ENCODE measurements at regions not wholly inside any gene's neighbourhood (a gene's known extent, or its start where the extent isn't known, plus 50 kb on each side); places are given as distances from the start of the nearest gene placed in this dataset.
"Not testable (repeated sequence)": the region's sequence is repeated elsewhere in the genome, so short reads cannot be mapped to it uniquely, and the experiment has no call there.

DNA sequence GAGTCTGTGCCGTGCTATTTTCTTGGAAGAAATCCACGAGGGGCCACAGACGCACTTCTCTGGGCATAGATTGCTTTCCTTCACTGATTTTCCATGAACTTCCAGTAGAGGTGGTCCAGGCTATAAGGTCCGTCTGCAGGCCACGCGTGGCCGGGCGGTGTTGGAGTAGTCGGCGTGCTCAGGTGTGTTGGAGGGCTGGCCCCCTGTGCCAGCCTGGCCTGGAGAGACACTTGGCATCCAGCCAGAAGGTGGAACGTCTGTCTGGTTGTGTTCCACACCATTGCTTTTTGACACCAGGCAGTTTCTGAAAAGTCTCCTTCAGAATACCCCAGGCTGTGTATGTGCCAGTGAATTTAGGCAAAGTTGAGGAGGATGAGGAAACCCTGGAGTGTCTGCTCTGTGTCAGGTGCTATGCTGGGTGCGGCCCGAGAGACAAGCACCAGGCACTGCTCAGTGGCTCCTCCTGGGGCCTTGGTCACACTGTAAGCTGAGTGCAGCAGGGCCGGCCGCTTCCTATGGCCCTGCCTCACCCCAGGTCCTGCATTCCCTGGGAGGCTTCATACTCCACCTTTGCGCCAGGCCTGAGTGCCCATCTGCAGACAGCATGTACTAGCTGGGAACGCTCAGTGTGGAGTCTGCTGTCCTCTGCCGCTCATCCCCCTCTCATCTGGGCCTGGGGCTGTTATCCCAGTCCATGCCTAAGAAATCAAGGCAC is 52.1 kb upstream of the TAMM41 start:
- Mint-ChIP-seq H3K27ac (no peak overlapping the region), H3K36me3 (peaks cover 0 to 4% of the 10 kb centered on the region in 2 donors), H3K9me3 (no peaks in the 10 kb centered on the region)
- ATAC-seq = no peak
- no peak for DNase-seq (ENCODE audit: low spot score in 2 of 2)

DNA sequence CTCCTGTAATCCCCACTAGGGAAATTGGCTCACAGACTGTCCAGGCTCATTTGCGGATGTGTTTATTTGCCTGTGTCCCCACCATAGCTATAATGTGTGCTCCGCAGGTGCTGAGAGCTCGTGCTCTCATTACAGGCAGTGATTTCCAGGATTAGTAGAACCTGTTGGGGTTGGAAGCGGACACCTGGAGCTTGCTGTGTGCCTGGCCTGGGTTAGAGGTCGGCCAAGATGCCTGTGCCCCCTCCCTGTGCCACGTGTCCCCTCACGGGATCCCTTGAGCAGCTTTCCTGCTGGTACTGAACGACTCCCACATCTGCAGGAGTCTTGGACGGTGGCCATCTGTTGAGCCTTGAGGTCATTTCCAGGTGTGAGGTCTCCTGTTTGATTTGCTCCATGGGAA is 52.7 kb upstream of the TAMM41 start:
- DNase-seq (ENCODE audit: low spot score in 2 of 2); H3K27ac Mint-ChIP-seq; H3K9me3 Mint-ChIP-seq; H3K36me3 Mint-ChIP-seq; ATAC-seq: not testable (repeated sequence)

DNA sequence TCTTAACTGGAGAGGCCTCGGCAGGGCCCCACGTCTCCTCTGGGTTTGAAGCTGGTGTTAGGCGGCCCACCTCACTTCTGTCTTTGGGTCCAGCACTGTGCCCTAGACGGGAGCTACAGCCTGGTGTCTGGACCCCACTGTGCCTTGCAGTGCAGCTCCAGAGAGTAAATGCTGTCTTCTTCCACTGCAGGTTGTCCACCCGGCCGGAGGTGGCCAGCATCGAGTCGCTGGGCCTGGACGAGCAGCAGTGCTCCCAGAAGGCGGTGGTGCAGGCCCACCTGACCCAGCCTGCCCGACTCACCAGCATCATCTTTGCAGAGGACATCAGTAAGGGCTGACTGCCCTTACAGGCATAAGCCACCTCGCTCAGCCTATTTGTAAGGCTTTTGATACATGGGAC is 53.1 kb upstream of the TAMM41 start:
- ATAC-seq (no peak), DNase-seq (ENCODE audit: low spot score in 2 of 2) (no peak)
- Mint-ChIP-seq H3K9me3 (no peaks in the 10 kb centered on the region), H3K27ac (no peak overlapping the region), H3K36me3 (no peaks in the 10 kb centered on the region)

DNA sequence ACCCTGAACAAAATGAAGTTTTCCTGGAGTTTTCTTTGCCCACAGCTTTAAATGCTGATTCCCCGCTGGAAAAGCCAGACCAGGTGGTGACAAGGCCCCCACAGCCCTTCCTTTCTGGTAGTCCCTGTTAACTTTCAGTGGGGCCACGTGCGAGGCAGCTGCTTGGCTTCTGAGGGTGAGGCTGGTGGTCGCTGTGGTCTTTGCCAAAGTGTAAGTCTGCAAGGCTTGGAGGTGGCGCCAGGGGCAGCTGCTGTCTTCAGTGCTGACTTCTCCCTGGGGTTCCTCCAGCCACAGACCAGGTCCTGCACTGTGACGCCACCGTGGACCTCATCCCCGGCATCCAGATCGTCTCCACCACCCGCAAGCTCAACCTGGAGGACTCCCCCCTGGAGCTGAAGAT is 54.1 kb upstream of the TAMM41 start:
- ATAC-seq (no peak), DNase-seq (ENCODE audit: low spot score in 2 of 2) (no peak)
- Mint-ChIP-seq H3K9me3 (no peaks in the 10 kb centered on the region), H3K27ac (no peak overlapping the region), H3K36me3 (no peaks in the 10 kb centered on the region)

DNA sequence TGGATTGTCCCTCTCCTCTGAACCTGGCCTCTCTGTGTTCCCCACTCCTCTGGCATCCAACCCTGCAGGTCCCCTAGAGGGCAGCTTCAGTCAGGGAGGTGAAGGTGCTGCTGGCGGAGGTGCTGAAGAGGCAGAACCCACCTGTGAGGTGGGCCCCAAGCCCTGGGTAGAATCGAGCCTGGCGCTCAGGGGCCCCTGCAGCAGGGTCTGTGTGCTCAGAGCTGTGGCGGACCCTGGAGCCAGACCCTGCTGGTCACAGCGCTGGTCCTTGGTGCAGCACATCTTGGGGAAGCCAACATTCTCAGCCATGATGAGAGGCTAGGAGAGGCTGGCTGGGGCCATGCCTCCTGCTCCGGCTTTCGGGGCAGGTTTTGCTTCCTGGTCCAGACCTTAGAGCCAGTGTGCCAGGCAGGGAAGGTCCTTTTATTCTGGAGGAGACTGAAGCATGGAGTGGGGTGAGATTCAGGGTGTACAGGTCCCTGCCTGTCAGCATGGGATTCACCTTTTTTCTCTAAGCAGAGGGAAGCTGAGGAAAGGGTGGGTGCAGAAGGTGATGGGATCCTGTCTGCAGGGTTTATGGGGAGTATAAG is 54.7 kb upstream of the TAMM41 start:
- Mint-ChIP-seq H3K9me3 (no peaks in the 10 kb centered on the region), H3K27ac (no peak overlapping the region), H3K36me3 (no peaks in the 10 kb centered on the region)
- no peak for DNase-seq (ENCODE audit: low spot score in 2 of 2)
- ATAC-seq = no peak

DNA sequence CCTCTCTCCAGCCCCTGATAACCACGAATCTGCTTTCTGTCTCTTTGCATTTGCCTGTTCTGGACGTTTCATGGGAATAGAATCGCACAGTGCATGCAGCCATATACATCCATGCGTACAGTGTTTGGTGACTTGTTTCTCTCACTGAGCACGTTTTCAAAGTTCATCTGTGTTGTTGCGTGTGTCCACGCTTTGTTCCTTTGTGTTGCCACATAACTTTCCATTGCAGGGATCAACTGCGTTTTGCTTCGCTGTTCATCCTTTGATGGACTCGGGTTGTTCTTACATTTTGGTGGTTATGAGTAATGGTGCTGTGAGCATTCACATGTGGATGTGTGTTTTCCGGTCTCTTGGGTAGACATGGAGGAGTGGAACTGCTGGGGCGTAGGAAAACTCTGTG is 56.4 kb upstream of the TAMM41 start:
- DNase-seq (ENCODE audit: low spot score in 2 of 2) = no peak
- Mint-ChIP-seq H3K36me3 (no peaks in the 10 kb centered on the region), H3K9me3 (no peaks in the 10 kb centered on the region), H3K27ac (no peak overlapping the region)
- no peak for ATAC-seq

DNA sequence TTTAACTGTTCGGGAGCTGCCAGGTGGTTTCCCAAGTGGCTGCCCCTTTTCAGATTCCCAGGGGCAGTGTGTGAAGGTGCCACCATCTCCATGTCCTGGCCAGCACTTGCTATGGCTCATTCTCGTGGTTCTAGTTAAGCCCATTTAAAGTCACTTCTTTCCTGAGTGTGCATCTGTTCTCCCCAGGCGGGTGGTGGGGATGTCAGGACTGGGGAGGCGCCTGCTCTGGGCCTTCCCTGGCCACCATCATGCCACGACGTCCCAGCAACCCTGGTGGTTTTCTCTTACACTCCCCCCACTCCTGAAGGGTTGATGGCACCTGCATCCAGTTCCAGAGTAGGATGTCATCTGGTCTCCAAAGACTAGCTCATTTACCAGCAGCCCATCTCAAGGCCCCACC is 56.8 kb upstream of the TAMM41 start:
- DNase-seq (ENCODE audit: low spot score in 2 of 2) (no peak), ATAC-seq (no peak)
- no peaks in the 10 kb centered on the region for H3K36me3 Mint-ChIP-seq
- H3K9me3 Mint-ChIP-seq = no peaks in the 10 kb centered on the region
- no peak overlapping the region for H3K27ac Mint-ChIP-seq

DNA sequence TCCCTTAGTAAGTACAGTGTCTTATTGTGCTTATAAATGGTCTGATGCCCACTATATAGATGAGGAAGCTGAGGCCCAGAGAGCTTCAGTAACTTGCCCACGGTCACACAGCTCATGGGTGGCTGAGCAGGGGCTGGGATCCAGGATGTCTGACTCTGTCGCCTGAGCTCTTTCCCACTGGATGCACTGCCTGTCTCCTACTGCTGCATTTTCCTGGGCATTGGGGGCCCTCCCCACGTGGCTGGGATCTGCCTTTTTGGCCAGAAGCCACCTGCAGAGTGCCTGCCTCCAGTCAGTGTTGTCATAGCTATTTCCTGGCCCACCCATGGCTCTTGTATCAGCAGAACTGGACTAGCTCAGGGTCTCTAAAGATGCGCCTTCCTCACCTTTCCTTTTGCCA is 57.5 kb upstream of the TAMM41 start:
- DNase-seq (ENCODE audit: low spot score in 2 of 2) (no peak), ATAC-seq (no peak)
- no peaks in the 10 kb centered on the region for H3K36me3 Mint-ChIP-seq
- no peak overlapping the region for H3K27ac Mint-ChIP-seq
- H3K9me3 Mint-ChIP-seq = no peaks in the 10 kb centered on the region

DNA sequence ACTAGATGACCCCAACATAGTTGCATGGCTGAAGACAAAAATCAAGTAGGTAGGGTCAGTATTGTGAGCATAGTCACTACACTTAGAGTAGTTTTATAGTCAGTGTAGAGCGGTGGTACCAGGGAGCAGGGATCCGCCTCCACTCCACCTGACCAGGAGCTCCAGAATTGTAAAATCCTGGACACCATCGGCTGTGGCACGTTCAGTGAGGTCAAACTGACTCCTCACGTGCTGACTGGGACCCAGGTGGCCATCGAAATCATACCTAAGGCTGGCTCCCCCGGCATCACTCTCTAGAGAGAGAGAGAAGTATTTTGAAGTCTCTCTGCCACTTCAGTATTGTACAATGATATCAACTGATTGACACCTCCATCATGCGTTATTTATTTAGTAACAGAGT is 59.7 kb upstream of the TAMM41 start:
- peak in 1 of 2 donors; percentile 1 for DNase-seq (ENCODE audit: low spot score in 2 of 2)
- no peak for ATAC-seq
- Mint-ChIP-seq H3K27ac (no peak overlapping the region), H3K36me3 (no peaks in the 10 kb centered on the region), H3K9me3 (no peaks in the 10 kb centered on the region)

DNA sequence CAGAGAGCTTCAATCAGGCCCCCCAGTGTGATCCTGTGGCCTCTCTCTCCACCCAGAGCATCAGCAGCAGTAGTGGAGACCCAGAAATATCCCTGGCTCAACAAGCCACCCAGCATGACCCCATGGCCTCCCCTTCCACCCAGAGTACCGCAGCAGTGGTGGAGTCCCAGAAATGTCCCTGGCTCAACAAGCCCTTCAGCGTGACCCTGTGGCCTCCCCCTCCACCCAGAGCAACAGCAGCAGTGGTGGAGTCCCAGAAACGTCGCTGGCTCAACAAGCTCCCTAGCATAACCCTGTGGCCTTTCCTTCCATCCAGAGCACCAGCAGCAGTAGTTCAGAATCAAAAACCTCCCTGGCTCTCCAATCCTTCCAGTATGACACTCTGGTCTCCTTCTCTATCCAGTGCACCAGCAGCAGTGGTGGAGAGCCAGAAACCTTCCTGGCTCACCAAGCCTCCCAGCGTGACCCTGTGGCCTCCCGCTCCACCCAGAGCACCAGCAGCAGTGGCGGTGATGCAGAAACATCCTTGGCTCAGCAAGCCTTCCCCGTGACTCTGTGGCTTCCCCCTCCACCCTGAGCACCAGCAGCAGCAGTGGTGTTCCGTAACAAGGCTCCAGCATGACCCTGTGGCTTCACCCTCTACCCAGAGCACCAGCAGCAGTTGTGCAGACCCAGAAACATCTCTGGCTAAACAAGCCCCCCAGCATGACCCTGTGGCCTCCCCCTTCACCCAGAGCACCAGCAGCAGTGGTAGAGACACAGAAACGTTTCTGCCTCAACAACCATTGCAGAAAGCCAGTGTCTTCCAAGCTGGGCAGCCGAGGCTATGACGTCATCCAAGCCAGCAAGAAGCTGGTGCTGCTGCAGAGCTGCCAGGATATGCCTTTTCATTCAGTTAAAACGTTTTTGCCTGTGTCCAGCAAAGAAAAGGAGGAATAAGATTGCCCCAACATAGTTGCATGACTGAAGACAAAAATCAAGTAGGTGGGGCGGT is 61.3 kb upstream of the TAMM41 start:
- DNase-seq (ENCODE audit: low spot score in 2 of 2) (no peak), ATAC-seq (no peak)
- Mint-ChIP-seq H3K36me3 (no peaks in the 10 kb centered on the region), H3K27ac (no peak overlapping the region), H3K9me3 (no peaks in the 10 kb centered on the region)

DNA sequence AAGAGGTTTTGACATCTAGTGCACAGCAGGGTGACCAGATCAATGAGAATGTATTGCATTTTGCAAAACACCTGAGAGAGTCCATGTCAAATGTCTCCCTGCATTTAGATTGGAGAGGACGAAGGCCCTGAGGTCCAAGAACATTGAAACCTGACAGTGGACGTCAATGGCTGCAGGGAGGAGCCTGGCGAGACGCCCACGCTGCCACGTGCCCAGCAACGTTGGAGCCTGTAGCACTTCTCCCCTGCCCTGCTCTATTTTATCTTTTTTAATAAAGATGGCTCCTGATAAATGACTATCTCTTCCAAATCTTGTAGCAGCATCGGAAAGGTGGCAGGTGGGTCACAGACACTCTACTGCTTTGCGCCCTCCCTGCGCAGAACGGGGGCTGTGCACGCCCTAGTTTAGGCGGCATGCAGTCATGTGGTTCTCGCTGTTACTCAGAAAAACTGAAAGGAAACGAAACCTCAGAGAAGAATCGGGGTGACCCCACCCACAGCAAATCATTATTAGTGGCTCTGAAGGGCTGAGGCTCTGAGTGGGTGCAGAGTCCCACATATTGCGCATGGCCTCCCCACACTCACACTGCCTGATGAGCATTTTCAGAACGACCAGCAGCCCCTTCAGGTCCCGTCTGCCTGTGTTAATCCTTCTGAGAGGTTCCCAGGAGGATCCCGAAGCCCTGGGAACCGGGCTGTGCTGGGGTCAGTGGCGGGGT is 62.5 kb upstream of the TAMM41 start:
- DNase-seq (ENCODE audit: low spot score in 2 of 2) = no peak
- Mint-ChIP-seq H3K36me3 (no peaks in the 10 kb centered on the region), H3K27ac (no peak overlapping the region), H3K9me3 (no peaks in the 10 kb centered on the region)
- ATAC-seq = no peak

DNA sequence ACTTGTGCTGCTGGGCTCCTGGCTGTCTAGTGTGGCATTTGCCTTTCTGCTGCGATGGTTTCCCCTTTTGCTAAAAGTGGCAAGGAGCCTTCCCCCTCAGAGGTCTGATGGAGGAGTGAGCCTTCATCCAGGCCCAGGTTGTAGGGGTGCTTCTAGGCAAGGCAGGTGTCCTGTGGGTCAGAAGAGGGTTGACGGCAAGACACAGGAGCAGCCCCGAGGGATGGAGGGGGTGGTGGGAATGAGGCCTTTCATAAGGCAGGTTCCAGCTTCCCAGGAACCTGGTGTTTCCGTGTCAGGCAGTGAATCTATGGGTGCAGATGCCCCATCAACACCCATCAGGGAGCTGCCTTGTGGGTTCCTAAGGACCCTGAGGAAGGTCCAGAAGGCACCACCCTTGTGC is 63.0 kb upstream of the TAMM41 start:
- H3K27ac Mint-ChIP-seq = no peak overlapping the region
- H3K9me3 Mint-ChIP-seq = no peaks in the 10 kb centered on the region
- no peak for ATAC-seq
- DNase-seq (ENCODE audit: low spot score in 2 of 2) = peak in 1 of 2 donors; percentile 37
- H3K36me3 Mint-ChIP-seq = no peaks in the 10 kb centered on the region

DNA sequence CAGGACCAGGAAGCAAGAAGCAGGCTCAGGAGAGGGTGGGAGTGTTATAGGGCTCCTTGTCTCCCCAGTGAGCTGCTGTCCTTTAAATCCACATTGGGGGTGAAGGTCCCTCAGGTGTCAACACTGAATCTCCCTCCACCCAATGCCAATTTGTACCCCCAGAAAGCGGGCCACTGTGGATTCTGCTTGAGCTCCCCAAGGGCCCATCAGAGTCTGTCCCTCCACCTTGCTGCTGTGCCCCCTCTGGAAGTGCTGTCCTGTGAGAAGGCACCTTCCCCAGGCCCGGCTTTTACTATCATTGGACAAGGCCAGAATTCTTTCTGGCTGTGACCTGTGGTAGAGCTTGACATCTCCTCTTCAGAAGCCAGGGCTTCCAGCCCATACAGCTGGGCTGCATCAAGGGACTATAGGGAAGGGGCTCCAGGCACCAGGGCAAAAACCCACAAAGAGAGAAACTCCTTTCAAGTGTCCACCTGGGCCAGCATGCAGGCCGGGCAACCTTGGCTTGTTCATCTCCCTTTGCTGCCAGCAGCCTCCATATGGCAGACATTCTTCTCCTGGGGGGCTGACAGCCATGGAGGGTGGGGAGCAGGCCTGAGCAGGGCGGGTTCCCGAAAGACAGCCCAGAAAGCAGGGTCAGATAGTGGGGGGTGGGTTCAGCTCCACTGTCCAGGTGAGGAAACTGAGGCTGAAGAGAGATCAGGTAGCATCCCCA is 63.7 kb upstream of the TAMM41 start:
- not testable (repeated sequence) for ATAC-seq

DNA sequence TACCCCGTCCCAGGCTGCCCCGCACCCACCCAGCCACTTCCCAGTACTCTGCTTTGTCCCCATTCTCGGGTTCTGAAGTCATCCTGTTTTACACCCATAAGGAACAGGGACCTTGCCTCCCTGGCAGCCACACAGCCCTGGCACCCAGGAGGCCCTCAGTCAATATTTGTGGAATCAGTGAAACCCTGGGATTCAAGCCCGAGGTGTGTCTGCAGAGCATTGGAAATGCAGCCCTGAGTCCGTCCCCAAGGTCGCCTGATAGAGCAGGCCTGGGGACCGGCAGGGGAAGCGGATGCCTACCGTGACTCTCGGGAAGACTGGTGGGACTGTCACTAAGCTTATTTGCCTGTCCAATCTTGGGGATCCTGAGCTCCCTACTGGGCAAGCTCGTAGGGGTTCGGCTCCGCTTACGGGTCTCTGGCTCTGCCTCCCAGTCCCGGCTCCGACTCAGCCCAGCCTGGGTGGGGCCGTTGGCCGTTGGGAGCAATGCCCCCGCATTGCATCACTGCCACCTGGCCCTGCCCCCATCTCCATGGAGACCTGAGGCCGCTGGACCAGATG is 64.4 kb upstream of the TAMM41 start:
- Mint-ChIP-seq H3K36me3 (no peaks in the 10 kb centered on the region), H3K27ac (no peak overlapping the region), H3K9me3 (no peaks in the 10 kb centered on the region)
- peak; percentile 33 to 60 for ATAC-seq
- DNase-seq (ENCODE audit: low spot score in 2 of 2) = peak; percentile 9 to 52

More for the DNA sequence above, 63.7 kb upstream of the TAMM41 start:
- H3K36me3 Mint-ChIP-seq, H3K9me3 Mint-ChIP-seq, H3K27ac Mint-ChIP-seq: not testable (repeated sequence)
- peak in 1 of 2 donors; percentile 2 for DNase-seq (ENCODE audit: low spot score in 2 of 2)

DNA sequence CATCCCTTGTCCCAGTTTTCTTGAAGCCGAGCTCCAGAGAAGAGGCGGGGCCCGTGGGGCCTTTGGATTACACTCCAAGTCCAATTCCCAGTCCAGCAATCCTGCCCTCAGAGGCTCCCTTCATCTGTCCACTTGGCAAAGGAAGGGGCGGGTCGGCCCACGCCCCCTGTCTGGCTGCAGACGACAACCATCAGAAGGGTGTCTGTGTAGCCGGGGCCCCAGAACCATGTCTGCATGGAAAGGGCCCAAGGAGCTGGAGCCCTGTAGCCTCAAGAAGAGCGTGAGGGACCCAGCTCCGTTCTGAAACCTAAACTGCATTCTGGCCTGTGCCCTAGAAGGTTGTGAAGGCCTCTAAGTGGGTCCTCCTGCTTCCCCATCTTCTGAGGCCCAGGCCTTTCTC is 65.2 kb upstream of the TAMM41 start:
- H3K36me3 Mint-ChIP-seq, ATAC-seq, H3K9me3 Mint-ChIP-seq, H3K27ac Mint-ChIP-seq: not testable (repeated sequence)
- peak in 1 of 2 donors; percentile 11 for DNase-seq (ENCODE audit: low spot score in 2 of 2)

DNA sequence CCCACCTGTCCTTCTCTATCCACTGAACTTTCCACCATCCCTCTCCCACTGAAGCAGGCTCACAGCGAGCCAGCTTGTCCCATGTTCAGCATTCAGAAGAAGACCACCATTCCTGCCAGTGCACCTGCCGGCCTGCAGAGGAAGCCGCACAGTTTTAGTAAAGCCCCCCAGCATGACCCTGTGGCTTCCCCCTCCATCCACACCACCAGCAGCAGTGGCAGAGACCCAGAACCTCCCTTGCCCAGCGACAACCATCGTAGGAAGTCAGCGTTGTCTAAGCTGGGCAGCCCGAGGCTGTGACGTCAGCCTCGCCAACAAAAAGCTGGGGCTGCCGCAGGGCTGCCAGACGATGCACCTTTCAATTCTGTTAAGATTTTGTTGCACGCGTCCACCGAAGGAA is 66.6 kb upstream of the TAMM41 start:
- ATAC-seq = no peak
- Mint-ChIP-seq H3K9me3 (no peaks in the 10 kb centered on the region), H3K27ac (peak overlapping the region in 1 of 2 donors; percentile 55), H3K36me3 (no peaks in the 10 kb centered on the region)
- no peak for DNase-seq (ENCODE audit: low spot score in 2 of 2)

All from activated naive CD4-positive, alpha-beta T cell treated with anti-CD3 and anti-CD28 coated beads, Interleukin-2, amount 50 U/mL, for 72 hours (primary cell).